B cell (primary cell): ENCODE measurements at regions not wholly inside any gene's neighbourhood (a gene's known extent, or its start where the extent isn't known, plus 50 kb on each side); places are given as distances from the start of the nearest gene placed in this dataset.
A peak's percentile ranks its signal among the peaks of the same experiment; 100 is the strongest.

Experiments used
- ATAC-seq: fragments of 200-7000 bp; cut with Tn5 transposase; one replicate; pipeline ENCODE4 v1.10.0; 2021; ENCODE audit warnings: low read depth, mild to moderate bottlenecking, moderate number of reproducible peaks, moderate library complexity
- CTCF ChIA-PET: fragments of 350-600 bp; sonication (Branson Sonifier 250); formaldehyde crosslinking; loops from one replicate; lab custom pipeline; 2021; ENCODE audit warnings: antibody characterized with exemption, inconsistent platforms; lab: Charles Lee
- POLR2A ChIA-PET: fragments of 350-600 bp; sonication (Branson Sonifier 250); formaldehyde crosslinking; loops from one replicate; lab custom pipeline; 2021; ENCODE audit warnings: antibody characterized with exemption; lab: Charles Lee
- DNase-seq: peaks from one replicate; pipeline ENCODE4 v3.0.0; 2013
- H2AFZ ChIP-seq: 2 replicates; pipeline ENCODE4 v1.6.1; 2012; ENCODE audit warnings: mild to moderate bottlenecking, low read depth, low read length; ENCODE audit not compliant: insufficient read depth, poor library complexity, severe bottlenecking
- H3K27ac ChIP-seq, 2 donors: 1 replicate in 1 of 2; 2 replicates in 1 of 2; pipeline ENCODE4 v1.5.1; 2012 to 2013; ENCODE audit warnings: low read length in 2 of 2, mild to moderate bottlenecking in 2 of 2, moderate library complexity in 1 of 2
- H3K27me3 ChIP-seq, 4 experiments: fragments of 200-600 bp in 1 of 4; sonication (generic) in 1 of 4; replicated peaks in 1 of 4; 1 replicate in 2 of 4; 2 replicates in 2 of 4; pipeline versions ENCODE4 v1.6.1 to v1.7.0; 2013 to 2016; ENCODE audit warnings: low read length in 3 of 4, mild to moderate bottlenecking in 2 of 4, mixed read lengths in 1 of 4, moderate library complexity in 1 of 4; ENCODE audit not compliant: insufficient read depth in 4 of 4, control insufficient read depth in 3 of 4; ENCODE audit errors: control extremely low read depth in 1 of 4
- H3K36me3 ChIP-seq, 2 experiments: replicated peaks in 1 of 2; 1 replicate in 1 of 2; 2 replicates in 1 of 2; pipeline versions ENCODE4 v1.6.1 to v1.7.1; 2013; ENCODE audit warnings: low read length in 1 of 2; ENCODE audit not compliant: insufficient read depth in 2 of 2, control insufficient read depth in 1 of 2; ENCODE audit errors: control extremely low read depth in 1 of 2, extremely low read depth in 1 of 2
- H3K4me1 ChIP-seq, 2 donors: fragments of 200-600 bp in 1 of 2; sonication (generic) in 1 of 2; 1 replicate in 1 of 2; 2 replicates in 1 of 2; pipeline versions ENCODE4 v1.5.1 to v1.6.1; 2013 to 2017; ENCODE audit warnings: low read length in 2 of 2; ENCODE audit not compliant: control insufficient read depth in 2 of 2, insufficient read depth in 2 of 2
- H3K4me2 ChIP-seq: replicated peaks from 2 replicates; pipeline ENCODE3; 2012; ENCODE audit warnings: mild to moderate bottlenecking, low read depth, low read length; ENCODE audit not compliant: poor library complexity, severe bottlenecking
- H3K4me3 ChIP-seq, 5 experiments: fragments of 200-600 bp in 1 of 5; sonication (generic) in 1 of 5; 1 replicate in 3 of 5; 2 replicates in 2 of 5; pipeline versions ENCODE4 v1.5.1 to v1.7.0; 2011 to 2016; ENCODE audit warnings: low read length in 4 of 5, mild to moderate bottlenecking in 4 of 5, low read depth in 2 of 5, control low read depth in 1 of 5, moderate library complexity in 1 of 5; ENCODE audit not compliant: insufficient read depth in 1 of 5; ENCODE audit errors: control extremely low read depth in 1 of 5, extremely low read depth in 1 of 5
- H3K79me2 ChIP-seq: fragments of 200-600 bp; sonication (generic); one replicate; pipeline ENCODE4 v1.6.0; 2016; ENCODE audit warnings: low read length; ENCODE audit not compliant: control insufficient read depth, insufficient read depth
- H3K9ac ChIP-seq: fragments of 200-600 bp; sonication (generic); 2 replicates; pipeline ENCODE4 v1.6.1; 2017; ENCODE audit warnings: mild to moderate bottlenecking, low read length, moderate library complexity
- H3K9me3 ChIP-seq, 3 donors: one replicate each; pipeline versions ENCODE4 v1.6.1 to v1.7.1; 2013; ENCODE audit warnings: low read length in 2 of 3; ENCODE audit not compliant: control insufficient read depth in 2 of 3, insufficient read depth in 1 of 3; ENCODE audit errors: control extremely low read depth in 1 of 3
- H4K20me1 ChIP-seq: 2 replicates; pipeline ENCODE4 v1.6.0; 2012; ENCODE audit warnings: mild to moderate bottlenecking, low read length; ENCODE audit not compliant: insufficient read depth, control insufficient read depth, poor library complexity, severe bottlenecking
- H3K27ac Mint-ChIP-seq: one replicate; pipeline ENCODE4 v1.8.0; 2021; ENCODE audit warnings: mixed read lengths
- H3K27me3 Mint-ChIP-seq: one replicate; pipeline ENCODE4 v1.8.0; 2021; ENCODE audit warnings: mixed read lengths
- H3K4me1 Mint-ChIP-seq: one replicate; pipeline ENCODE4 v1.8.0; 2021; ENCODE audit warnings: mixed read lengths
- H3K4me3 Mint-ChIP-seq: one replicate; pipeline ENCODE4 v1.8.0; 2021; ENCODE audit warnings: mixed read lengths
- H3K9me3 Mint-ChIP-seq: one replicate; pipeline ENCODE4 v1.8.0; 2022; ENCODE audit warnings: mixed read lengths; ENCODE audit not compliant: insufficient read depth
- EZH2 ChIP-seq: IDR thresholded peaks from 2 replicates; pipeline ENCODE4 v1.6.1; 2012; ENCODE audit warnings: borderline replicate concordance, low read depth, mild to moderate bottlenecking, moderate library complexity, low read length; ENCODE audit not compliant: insufficient read depth, poor library complexity, severe bottlenecking
- WGBS: methylation state at CpG from one replicate; pipeline ENCODE4 v1.1.5; 2013; ENCODE audit warnings: missing lambda C conversion rate; ENCODE audit not compliant: insufficient coverage; 5-methylcytosine and 5-hydroxymethylcytosine counted together
- intact Hi-C: fragments of 100-400 bp; cut with micrococcal nuclease; formaldehyde crosslinking; loops from one replicate; pipeline ENCODE4 v1.10.0; 2022
- TF ChIP-seq, protein P1 (sequence below): fragments of 200-600 bp; IDR thresholded peaks from one replicate; pipeline ENCODE4 v1.8.0; 2022; ENCODE audit warnings: antibody characterized with exemption, mild to moderate bottlenecking

DNA sequence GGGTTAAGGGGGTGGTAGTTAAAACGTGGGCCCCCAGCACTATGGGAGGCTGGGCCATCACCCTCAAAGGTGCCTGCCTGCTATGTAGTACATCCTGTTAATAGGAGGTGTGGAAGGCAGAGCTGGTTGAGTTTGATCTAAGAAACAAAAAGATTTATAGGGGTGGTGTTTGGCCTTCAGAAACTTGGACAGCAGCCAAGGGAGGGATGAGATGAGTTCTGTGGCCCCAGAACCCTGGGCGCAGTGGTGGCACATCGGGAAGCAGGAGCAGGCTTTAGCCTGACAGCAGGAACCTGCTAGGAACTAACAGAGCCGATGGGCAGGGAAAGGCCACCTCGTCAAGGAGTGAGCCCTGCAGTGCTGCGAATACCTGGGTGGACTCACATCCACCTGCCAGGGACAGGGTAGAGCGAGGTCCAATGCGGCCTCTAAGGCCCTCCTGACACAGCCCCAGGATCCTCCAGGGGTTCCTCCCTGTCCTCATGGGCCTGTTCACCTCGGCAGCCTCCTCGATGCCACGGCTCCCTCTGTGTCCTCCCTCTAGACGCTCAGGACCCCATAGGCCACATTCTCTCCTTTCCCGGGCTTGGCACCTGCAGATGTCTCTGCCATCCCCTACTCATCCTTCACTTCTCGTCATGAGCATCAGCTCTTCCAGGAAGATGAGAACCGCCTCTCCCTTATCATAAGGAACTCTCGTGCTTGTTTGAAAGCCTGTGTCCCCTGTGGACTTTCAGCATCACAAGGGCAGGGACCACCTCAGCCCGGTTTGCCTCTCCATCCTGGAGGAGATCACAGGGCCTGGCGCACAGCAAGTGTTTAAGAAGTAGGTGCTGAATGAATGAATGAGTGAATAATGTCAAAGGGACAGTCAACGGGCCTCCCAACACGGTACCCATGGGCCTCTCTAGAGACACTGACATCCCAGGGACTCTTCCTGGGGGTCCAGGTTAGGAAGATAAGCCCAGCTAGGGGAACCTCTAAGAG, 103.5 kb upstream of the TNRC6C start:
- no peaks in the 10 kb centered on the region for H3K79me2 ChIP-seq
- no peak overlapping the region for H3K4me2 ChIP-seq
- H4K20me1 ChIP-seq: no peaks in the 10 kb centered on the region
- no peak overlapping the region for H3K4me3 Mint-ChIP-seq
- H3K27ac ChIP-seq: no peak overlapping the region
- WGBS: 86% methylated on average over 18 of the region's 20 CpGs
- H3K9me3 ChIP-seq: peaks cover 0 to 14% (median 0%) of the 10 kb centered on the region in 3 donors
- ChIA-PET CTCF (no interaction called here), POLR2A (no interaction called here)
- ATAC-seq (no peak), DNase-seq (no peak)
- TF ChIP-seq EZH2: no peak
- TF ChIP-seq, protein P1, sequence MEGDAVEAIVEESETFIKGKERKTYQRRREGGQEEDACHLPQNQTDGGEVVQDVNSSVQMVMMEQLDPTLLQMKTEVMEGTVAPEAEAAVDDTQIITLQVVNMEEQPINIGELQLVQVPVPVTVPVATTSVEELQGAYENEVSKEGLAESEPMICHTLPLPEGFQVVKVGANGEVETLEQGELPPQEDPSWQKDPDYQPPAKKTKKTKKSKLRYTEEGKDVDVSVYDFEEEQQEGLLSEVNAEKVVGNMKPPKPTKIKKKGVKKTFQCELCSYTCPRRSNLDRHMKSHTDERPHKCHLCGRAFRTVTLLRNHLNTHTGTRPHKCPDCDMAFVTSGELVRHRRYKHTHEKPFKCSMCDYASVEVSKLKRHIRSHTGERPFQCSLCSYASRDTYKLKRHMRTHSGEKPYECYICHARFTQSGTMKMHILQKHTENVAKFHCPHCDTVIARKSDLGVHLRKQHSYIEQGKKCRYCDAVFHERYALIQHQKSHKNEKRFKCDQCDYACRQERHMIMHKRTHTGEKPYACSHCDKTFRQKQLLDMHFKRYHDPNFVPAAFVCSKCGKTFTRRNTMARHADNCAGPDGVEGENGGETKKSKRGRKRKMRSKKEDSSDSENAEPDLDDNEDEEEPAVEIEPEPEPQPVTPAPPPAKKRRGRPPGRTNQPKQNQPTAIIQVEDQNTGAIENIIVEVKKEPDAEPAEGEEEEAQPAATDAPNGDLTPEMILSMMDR: no peak
- H3K4me3 ChIP-seq: no peak overlapping the region
- no peaks in the 10 kb centered on the region for H3K9me3 Mint-ChIP-seq
- no peak overlapping the region for H3K9ac ChIP-seq
- no peaks in the 10 kb centered on the region for H3K36me3 ChIP-seq
- H3K4me1 ChIP-seq: peaks cover 4 to 15% of the 10 kb centered on the region in 2 donors
- peaks cover 9% of the 10 kb centered on the region for H3K4me1 Mint-ChIP-seq
- peaks cover 41% of the 10 kb centered on the region for H3K27me3 Mint-ChIP-seq
- H2AFZ ChIP-seq: no peak overlapping the region
- intact Hi-C loops: no loop called here
- peaks cover 0 to 40% (median 12%) of the 10 kb centered on the region in 4 experiments for H3K27me3 ChIP-seq
- H3K27ac Mint-ChIP-seq: peak overlapping the region; percentile 11
